NCI-H460 (cell line): ENCODE measurements at regions not wholly inside any gene's neighbourhood (a gene's known extent, or its start where the extent isn't known, plus 50 kb on each side); places are given as distances from the start of the nearest gene placed in this dataset.
"Not testable (repeated sequence)": the region's sequence is repeated elsewhere in the genome, so short reads cannot be mapped to it uniquely, and the experiment has no call there.

Experiments
- DNase-seq: peaks from one replicate; pipeline ENCODE4 v3.0.0-alpha.2; 2016; ENCODE audit warnings: low read depth; ENCODE audit errors: extremely low read depth

DNA sequence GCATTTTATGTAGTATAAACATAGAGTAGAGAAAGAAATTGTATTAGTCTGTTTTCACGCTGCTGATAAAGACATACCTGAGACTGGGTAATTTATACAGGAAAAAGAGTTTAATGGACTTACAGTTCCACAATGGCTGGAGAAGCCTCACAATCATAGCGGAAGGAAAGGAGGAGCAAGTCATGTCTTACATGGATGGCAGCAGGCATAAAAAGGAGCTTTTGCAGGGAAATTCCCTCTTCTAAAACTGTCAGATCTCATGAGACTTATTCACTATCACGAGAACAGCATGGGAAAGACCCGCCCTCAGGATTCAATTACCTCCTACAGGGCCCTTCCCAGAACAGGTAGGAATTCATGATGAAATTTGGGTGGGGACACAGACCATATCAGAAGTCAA, 98.1 kb downstream of the ARRDC3 start:
- DNase-seq = not testable (repeated sequence)

DNA sequence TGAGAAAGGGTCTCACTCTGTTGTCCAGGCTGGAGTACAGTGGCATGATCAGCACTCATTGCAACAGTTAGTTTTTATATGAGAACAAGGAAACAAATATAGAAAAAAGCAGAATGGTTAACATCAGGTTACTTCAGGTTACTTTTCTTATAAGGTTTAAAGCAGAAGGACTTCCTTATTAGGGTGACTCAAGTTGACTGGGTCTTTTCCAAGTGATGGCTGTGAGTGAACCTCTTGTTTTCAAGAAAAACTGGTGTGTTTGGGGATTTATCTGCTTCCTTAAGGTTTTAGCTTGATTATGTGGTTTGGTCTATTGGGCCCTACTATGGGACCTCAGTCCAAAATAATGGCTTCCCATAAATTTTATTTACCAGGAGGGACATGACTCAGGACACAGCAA, 99.2 kb downstream of the ARRDC3 start:
- DNase-seq = no peak

DNA sequence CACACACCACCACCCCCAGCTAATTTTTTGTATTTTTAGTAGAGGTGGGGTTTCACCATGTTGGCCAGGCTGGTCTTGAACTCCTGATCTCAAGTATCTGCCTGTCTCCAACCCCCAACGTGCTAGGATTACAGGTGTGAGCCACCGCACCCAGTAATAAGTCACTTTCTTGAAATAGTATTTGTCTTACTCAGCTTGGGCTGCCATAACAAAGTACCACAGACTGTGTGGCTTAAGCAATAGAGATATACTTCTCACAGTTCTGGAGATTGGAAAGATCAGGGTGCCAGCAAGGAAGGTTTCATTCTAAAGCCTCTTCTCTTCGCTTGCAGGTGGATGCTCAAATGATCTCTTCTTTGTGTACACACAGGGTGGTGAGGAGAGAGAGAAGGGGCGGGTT, 99.8 kb downstream of the ARRDC3 start:
- DNase-seq = no peak

DNA sequence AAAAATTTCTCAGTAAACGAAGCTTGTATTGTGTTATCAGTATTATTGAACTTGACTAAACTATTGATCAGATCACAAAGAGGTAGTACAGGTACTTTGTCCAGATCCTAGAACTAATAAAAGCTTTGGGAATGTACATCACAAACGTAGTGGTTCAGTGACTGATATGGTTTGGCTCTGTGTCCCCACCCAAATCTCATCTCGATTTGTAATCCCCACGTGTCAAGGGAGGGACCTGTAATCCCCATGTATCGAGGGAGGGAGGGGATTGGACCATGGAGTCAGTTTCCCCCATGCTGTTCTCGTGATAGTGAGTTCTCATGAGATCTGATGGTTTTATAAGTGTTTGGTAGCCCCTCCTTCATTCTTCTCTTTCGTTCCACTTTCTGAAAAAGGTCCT, 100.9 kb downstream of the ARRDC3 start:
- no peak for DNase-seq

DNA sequence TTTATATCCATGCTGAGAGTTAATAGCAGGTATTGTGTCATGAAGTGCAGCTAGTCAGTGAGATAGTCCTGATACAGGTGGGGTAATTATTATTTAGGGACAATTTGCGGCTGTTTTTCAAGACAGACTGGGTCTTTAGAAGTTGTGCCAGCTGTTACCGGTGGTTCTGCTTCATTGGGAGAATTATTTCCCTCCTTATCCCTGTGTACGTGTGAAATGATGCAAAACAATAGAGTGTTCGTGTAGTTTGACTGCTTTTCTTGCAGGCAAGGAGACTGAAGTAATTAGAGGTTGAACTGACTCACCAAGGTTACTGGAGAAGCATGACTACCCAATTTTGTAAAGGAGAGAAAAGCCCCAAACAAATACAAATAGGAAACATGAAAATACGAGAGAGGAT, 101.7 kb downstream of the ARRDC3 start:
- no peak for DNase-seq

DNA sequence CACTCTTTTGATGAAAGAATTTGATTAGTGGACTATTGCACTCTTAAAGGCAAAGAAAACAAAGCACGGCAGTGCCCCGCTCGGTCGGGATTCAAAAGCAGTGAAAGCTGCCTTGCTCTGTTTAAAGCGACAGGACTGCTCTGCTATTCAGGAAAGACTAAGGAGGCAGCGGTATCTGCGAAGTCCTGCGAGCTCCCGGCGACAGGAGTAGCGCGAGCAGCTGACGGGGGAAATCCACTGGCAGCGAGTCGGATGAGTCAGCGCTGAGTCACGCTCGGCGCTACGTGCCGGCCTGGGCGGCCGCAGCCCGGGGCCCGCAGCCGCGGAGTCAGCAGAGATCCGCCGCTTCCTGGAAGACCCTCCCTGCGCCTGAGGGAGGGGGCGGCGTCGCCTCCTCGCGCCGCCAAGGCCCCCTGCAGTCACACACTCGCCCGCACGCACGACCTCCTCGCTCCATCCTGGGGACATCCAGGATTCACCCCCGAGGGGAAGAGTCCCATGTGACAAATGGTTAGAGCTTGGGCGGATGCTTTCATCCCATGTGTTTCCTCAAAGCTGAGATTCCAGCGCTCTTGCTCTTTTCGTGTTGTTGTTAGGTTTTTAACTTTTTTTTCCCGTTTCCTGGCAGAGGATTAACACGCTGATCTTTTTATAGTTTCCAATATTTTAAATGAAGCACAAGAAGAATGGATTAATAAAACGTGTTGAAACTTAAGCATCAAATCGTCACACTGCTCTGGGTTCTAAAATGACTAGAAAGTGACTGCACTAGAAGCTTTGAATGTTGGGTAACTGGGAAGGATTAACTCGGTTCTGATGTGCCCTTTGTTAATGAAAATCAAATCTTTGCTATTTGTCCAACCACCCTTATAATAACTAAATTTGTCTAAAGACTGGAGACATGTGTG, 102.5 kb downstream of the ARRDC3 start:
- peak; percentile 94 for DNase-seq

DNA sequence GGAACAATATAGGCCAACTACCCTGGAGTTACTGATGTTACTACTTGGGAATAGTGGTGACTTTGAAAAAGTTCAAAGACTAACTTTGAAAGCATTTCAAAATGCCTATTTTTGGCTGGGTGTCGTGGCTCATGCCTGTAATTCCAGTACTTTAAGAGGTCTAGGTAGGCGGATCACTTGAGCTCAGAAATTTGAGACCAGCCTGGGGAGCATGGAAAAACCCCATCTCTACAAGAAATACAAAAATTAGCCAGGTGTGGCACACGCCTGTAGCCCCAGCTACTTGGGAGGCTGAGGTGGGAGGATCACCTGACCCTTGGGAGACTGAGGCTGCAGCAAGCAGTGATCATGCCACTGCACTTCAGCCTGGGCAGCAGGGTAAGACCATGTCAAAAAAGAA, 105.3 kb downstream of the ARRDC3 start:
- DNase-seq = no peak

DNA sequence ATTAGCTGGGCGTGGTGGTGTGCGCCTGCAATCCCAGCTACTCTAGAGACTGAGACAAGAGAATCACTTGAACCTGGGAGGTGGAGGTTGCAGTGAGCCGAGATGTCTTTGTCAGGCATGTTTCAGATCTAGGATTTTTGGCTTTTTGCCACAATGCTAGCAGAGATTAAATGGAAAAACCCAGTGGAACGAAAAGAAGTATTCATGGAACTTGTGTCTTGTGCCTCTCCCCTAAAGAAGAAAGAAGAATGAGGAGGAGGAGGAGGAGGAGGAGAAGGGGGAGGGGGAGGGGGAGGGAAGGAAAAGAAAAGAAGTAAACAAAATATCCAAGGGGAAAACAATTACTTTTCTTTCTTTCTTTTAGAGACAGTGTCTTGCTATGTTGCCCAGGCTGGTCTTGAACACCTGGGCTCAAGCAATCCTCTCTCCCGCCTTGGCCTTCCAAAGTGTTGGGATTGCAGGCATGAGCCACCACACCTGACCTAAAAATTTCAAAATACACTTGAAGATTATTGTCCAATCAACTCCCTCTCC, 106.0 kb downstream of the ARRDC3 start:
- DNase-seq = no peak

DNA sequence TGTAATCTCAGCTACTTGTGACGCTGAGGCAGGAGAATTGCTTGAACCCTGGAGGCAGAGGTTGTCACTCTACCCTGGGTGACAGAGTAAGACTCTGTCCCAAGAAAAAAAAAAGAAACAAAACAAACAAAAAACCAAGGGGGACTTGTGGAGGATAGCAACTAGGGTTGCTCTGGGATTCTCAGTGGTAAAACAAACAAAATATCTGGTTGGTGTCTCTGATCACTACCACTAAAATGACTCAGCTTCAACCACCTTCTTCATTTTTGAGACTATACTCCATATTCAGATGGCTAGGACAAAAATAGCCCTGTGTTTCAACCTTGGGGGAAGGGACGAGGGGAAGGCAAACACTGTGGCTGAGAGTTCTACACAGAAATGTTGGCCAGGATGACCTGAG, 110.3 kb downstream of the ARRDC3 start:
- no peak for DNase-seq

DNA sequence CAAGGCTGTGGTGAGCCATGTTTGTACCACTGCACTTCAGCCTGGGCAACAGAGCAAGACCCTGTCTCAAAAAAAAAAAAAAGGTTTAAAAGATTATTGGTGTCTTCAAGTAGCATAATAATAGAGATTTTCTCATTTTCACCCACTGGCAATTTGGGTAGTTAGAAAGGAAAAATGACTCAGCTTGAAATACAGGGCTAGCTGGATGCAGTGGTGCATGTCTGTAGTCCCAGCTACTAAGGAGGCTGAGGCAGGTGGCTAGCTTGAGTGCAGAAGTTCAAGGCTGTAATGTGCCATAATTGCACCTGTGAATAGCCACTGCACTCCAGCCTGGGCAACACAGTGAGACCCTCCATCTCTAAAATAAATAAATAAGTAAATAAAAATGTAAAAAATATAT, 111.1 kb downstream of the ARRDC3 start:
- no peak for DNase-seq

DNA sequence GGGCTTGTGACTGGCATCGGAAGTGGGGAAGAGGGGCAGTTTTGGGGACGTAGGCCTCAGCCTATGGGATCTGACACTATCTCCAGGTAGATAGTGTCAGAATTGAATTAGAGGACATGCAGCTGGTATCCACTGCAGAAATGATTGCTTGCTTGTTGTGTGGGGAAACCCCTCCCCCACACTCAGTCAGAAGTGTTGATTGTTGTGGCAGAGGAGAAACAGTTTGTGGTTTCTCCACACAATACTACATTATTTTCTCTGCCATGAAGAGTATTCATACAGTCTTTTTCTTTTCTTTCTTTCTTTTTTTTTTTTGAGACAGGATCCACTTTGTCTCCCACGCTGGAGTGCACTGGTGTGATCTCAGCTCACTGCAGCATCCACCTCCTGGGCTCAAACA, 113.9 kb downstream of the ARRDC3 start:
- no peak for DNase-seq

DNA sequence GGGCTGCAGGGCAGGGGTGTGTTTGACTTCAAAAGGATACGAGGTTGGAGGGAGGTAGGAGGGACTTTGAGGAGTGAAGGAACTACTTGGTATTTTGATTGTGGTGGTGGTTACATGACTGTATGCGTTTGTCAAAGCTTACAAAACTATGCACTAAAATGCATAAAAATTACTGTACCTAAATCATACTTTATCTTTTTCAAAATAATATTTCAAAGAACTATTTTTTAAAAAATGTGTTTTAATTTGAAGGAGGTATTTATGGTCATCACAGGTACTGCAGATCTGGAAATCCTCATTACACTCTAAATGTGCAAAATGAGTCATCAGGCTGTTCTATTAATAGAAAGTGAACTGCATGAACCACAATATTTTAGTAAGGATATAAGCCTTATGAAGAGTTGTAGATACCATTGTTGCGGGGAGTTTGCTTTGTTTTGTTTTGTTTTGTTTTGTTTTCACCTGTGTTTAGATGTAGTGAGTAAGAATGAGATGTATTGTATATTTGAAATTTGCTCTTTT, 116.9 kb downstream of the ARRDC3 start:
- peak; percentile 26 for DNase-seq

DNA sequence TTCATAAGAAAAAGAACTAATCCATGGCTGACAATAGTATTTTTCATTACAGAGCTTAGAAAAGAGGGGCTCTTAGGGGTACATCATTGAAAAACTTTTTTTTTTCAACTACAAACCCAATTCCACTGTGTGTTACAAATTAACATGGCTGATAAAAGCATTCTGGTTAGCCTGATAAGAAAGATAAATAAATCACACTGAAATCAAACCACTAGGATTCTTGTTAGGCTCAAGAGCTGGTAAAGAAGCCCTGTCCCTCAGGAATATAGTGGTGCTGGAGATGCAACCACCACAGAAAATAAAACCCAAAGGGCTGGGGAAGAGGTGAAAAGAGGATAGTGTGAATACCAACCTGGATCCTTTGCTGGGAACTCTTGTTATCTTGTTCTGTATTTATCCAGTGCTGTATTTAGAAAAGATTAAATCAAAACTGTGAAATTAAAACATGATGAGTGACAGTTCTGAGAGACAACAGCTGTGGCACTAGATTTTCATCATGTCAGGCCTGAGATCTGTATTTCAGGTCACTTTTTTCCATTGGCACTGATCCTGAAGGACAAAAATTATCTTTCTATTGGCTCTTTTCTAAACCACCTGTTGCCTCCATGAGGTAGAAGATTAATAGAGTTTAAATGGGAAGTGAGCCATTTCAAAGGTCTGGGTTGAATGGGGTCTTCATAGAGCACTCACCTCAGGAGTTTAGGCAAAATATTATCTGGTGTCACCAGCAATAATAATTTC, 118.6 kb downstream of the ARRDC3 start:
- no peak for DNase-seq

DNA sequence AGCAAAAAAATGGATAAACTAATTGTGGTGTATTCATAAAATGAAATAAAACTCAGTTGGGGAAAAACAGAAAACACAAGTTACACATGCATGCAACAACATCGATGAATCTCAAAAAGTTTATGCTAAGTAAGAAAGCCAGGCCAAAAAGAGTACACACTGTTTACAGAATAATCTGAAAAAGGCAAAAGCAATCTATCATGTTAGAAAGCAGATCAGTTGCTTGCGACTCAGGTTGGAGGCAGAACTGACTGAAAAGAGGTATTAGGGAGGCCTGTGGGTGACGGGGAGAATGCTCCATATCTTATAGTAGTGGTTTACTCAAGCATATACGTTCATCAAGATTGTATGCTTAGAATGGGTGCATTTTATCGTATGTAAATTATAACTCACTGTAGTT, 119.2 kb downstream of the ARRDC3 start:
- DNase-seq = no peak

DNA sequence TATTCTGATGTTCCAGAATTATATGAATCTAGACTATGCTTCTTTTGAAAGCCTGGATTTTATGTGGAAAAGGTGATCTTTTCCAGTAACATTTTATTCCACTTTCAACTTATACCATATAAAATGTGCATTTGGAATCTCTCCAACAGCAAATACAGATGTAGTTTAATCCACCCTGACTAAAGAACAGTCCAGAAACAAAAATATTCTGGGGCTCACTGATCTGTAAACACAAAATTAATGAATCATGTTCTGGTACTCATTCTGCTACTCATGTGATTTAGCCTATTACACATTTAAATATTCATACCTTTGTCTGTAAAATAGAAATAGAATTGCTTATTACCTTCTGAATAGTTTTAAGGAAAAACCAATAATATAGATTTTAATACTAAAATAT, 125.8 kb downstream of the ARRDC3 start:
- no peak for DNase-seq

DNA sequence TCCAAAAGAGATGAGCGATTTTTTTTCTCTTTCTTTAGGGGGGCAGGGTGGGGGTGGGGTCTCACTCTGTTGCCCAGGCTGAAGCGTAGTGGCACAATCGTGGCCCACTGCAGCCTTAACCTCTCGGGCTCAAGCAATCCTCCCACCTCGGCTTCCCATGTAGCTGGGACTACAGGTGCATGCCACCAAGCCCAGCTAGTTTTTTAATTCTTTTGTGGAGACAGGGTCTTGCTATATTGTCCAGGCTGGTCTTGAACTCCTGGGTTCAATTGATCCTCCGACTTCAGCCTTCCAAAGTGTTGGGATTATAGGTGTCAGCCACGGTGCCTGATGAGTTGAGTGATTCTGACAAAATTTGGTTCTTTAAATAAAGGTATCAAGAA, 127.0 kb downstream of the ARRDC3 start:
- DNase-seq = no peak

DNA sequence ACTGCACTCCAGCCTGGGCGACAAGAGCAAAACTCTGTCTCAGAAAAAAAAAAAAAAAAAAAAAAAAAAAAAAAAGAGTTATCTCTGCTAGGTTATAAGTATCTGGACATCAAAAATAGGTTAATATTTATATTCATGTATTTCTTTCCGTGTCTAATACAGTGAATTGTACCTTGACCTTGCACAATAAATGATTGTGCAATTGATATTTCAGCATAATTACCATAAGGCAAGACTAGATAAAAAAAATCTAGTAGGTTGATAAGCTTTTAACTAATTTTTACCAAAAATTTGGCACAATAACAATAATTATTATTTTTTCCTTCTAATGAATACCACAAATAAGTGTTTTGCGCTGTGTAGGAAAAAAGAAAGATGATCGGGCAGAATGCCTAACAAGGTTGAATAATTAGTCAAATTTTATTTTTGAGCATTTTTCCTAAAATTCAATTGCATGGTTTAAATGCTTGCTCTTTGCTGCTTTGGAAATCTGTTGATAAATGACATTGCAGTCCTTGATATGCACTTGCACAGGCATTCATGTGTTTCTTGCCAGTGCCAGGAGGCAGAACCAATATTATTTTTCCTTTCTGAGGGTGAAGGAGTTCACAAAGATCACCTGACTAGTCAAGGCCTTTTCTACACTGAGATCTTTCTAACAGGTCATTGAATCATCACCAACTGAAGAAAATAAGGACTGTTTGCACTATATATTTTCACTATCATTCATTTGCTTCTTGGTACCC, 127.5 kb downstream of the ARRDC3 start:
- no peak for DNase-seq

DNA sequence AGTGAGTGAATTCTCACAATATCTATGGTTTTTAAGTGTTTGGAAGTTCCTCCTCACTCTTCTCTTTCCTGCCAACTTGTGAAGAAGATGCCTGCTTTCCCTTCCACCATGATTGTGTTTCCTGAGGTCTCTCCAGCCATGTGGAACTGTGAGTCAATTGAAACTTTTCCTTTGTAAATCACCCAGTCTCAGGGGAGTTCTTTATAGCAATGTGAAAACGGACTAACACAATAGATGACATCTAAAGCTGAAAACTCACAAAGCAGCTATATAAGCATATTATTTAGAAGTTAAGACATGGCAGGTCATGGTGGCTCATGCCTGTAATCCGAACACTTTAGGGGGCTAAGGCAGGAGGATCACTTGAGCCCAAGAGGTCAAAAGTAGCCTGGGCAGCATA, 130.2 kb downstream of the ARRDC3 start:
- DNase-seq = no peak

DNA sequence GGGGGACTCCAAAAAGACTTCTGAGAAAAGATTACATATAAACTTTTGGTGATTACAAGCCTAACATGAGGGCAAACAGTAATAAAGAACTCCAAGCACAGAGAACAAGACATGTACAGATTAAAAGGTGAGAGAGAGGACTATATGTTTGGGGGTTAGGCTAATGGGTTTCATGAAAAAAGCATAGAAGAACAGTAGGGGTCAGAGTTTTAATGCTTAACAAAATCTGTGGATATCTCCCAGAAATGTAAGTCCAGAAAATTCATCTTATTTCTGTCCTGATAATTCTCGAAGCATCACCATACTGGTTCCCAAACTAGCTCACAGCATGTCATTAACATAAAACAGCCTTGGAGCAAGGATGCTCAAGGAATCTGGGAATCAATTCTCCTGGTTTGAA, 137.2 kb downstream of the ARRDC3 start:
- DNase-seq = no peak

DNA sequence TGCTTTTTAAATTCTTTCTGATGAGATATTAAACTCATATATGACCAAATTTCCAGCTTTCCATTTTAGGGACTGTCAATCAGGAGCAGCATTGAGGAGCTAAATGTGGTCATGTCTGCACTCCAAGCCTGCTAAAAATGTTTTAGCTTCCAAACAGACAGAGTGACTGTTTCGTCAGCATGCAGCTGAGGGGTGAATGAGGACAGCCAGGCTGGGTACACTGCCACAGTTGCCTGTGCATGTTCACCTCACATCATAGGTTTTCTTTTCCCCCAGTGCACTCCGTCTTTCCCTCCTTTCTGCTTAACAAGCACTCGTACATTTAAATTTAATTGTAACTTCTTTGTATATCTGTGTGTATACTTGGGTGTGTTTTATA, 138.1 kb downstream of the ARRDC3 start:
- no peak for DNase-seq
